Colonic mucosa (tissue), 4 donors: ENCODE measurements at regions not wholly inside any gene's neighbourhood (a gene's known extent, or its start where the extent isn't known, plus 50 kb on each side); places are given as distances from the start of the nearest gene placed in this dataset.
"Not testable (repeated sequence)": the region's sequence is repeated elsewhere in the genome, so short reads cannot be mapped to it uniquely, and the experiment has no call there.

ENCODE experiments used
- DNase-seq: peaks from one replicate; pipeline ENCODE4 v3.0.0-alpha.2; 2020
- H3K27ac ChIP-seq: fragments of 200-600 bp; one replicate; pipeline ENCODE4 v1.8.0; 2021
- H3K27me3 ChIP-seq: fragments of 200-600 bp; one replicate; pipeline ENCODE4 v1.8.0; 2021
- H3K36me3 ChIP-seq: fragments of 200-600 bp; one replicate; pipeline ENCODE4 v1.8.0; 2021
- H3K4me1 ChIP-seq: fragments of 200-600 bp; one replicate; pipeline ENCODE4 v1.8.0; 2021; ENCODE audit warnings: mild to moderate bottlenecking
- H3K4me3 ChIP-seq: fragments of 200-600 bp; one replicate; pipeline ENCODE4 v1.8.0; 2021
- H3K9ac ChIP-seq, 2 donors: one replicate each; pipeline ENCODE4 v1.7.0; 2013; ENCODE audit warnings: control low read depth in 2 of 2, low read depth in 2 of 2, low read length in 2 of 2
- H3K9me3 ChIP-seq: fragments of 200-600 bp; one replicate; pipeline ENCODE4 v1.8.0; 2021
- intact Hi-C: fragments of 100-400 bp; cut with DNase I; formaldehyde crosslinking; loops from one replicate; pipeline ENCODE4 v1.14.1; 2022
- TF ChIP-seq, protein P1 (sequence below): fragments of 200-600 bp; IDR thresholded peaks from one replicate; pipeline ENCODE4 v1.8.0; 2022; ENCODE audit warnings: antibody characterized with exemption, mild to moderate bottlenecking
- donor health status: healthy.
- donor health status: DM: no; HTN: no; CAD: no.
- donor health status: DM: no; HTN: no; CAD: no.

DNA sequence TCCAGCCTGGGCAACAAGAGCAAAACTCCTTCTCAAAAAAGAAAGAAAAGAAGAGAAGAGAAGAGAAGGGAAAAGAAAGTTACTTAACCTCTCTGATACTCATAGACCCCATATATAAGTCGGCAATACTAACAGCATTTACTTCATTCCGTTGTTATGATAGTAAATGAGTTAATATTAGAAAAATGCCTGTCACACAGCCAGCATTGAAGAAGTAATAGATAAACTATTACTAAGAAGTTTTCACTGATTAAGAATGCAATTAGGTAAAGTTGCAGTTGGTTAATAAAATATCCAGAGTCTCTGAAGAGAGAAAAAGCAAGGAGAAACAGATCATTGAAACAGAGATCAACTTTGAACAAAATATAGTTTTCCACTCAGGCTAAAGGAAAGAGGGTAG, 161.3 kb upstream of the UBE2E3 start:
- no peak for DNase-seq
- TF ChIP-seq, protein P1, sequence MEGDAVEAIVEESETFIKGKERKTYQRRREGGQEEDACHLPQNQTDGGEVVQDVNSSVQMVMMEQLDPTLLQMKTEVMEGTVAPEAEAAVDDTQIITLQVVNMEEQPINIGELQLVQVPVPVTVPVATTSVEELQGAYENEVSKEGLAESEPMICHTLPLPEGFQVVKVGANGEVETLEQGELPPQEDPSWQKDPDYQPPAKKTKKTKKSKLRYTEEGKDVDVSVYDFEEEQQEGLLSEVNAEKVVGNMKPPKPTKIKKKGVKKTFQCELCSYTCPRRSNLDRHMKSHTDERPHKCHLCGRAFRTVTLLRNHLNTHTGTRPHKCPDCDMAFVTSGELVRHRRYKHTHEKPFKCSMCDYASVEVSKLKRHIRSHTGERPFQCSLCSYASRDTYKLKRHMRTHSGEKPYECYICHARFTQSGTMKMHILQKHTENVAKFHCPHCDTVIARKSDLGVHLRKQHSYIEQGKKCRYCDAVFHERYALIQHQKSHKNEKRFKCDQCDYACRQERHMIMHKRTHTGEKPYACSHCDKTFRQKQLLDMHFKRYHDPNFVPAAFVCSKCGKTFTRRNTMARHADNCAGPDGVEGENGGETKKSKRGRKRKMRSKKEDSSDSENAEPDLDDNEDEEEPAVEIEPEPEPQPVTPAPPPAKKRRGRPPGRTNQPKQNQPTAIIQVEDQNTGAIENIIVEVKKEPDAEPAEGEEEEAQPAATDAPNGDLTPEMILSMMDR, result no peak
- Histone ChIP-seq H3K4me3 (no peak overlapping the region), H3K9me3 (no peaks in the 10 kb centered on the region), H3K36me3 (no peaks in the 10 kb centered on the region), H3K27me3 (no peaks in the 10 kb centered on the region), H3K27ac (no peak overlapping the region), H3K4me1 (no peaks in the 10 kb centered on the region), H3K9ac (no peak overlapping the region)
- intact Hi-C loops, result no loop called here

DNA sequence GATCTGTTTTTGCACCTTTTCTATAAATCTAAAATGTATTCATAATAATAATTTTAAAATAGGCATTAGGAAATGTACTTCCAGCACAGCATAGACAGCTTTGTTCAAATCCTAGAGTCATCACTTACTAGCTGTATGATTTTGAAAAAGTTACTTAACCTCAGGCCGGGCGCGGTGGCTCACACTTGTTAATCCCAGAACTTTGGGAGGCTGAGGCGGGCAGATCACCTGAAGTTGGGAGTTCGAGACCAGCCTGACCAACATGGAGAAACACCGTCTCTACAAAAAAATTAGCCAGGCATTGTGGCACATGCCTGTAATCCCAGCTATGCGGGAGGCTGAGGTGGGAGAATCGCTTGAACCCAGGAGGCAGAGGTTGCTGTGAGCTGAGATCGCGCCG, 161.7 kb upstream of the UBE2E3 start:
- H3K36me3 ChIP-seq, H3K27ac ChIP-seq, H3K4me3 ChIP-seq, H3K27me3 ChIP-seq, intact Hi-C loops, H3K9me3 ChIP-seq, H3K9ac ChIP-seq, DNase-seq, H3K4me1 ChIP-seq: not testable (repeated sequence)

DNA sequence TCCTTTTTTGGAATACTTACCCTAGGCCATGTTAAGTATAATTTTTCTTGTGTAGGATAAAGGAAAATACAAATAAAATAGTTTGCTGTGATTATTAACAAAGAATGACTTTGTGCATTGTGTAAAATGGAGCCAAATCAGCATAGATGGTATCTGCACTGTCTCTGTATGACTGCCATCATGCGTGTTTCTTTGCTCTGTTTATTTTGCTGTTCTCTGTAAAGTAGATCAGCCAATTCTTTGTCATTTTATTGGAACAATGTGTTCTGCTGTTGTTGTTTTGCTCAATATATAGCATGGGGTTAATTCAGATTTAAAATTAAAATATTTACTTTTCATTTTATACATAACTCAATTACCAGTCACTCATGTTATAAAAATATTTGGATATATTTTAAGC, 181.3 kb upstream of the UBE2E3 start:
- Histone ChIP-seq H3K9ac (no peak overlapping the region), H3K9me3 (no peaks in the 10 kb centered on the region), H3K27ac (no peak overlapping the region), H3K36me3 (no peaks in the 10 kb centered on the region), H3K27me3 (no peaks in the 10 kb centered on the region), H3K4me1 (no peaks in the 10 kb centered on the region), H3K4me3 (no peak overlapping the region)
- TF ChIP-seq, protein P1, result no peak
- intact Hi-C loops, result no loop called here
- DNase-seq, result no peak

DNA sequence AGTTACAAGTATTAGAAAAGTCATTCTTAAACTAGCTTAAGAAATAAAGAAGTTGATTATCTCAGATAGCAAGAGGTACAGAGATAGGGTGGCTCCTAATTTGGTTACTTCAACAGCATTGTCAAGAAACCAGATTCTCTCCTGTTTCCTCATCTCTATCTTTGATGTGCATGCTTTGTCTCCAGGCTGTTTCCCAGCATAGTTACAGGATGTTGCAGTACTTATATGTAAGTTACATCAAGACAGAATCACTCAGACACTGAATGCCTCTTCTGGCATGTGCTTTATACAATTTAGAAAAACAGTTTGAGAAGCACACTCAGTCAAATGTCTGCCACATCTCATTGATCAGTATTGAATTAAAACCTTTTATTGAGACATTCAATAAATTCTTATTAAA, 189.5 kb upstream of the UBE2E3 start:
- Histone ChIP-seq H3K4me3 (no peak overlapping the region), H3K4me1 (no peaks in the 10 kb centered on the region), H3K9me3 (no peaks in the 10 kb centered on the region), H3K27me3 (no peaks in the 10 kb centered on the region), H3K9ac (no peak overlapping the region), H3K36me3 (no peaks in the 10 kb centered on the region), H3K27ac (no peak overlapping the region)
- DNase-seq, result no peak
- TF ChIP-seq, protein P1, result no peak
- intact Hi-C loops, result no loop called here

DNA sequence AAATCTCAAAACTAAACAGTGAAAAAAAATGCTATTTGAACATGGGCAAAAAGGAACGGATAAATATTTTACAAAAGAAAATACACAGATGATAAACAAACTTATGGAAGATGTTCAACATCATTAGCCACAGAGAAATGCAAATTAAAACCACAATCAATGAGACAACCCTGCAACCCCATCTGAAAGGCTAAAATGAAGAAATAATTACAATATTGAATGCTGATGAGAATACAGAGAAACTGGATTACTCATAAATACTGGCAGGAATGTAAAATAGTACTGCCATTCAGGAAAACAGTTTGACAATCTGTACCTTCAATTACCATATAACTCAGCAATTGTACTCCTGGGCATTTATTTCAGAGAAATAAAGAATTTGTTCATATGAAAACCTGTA, 193.1 kb upstream of the UBE2E3 start:
- H3K27ac ChIP-seq, result no peak overlapping the region
- no peaks in the 10 kb centered on the region for H3K9me3 ChIP-seq
- no peak overlapping the region for H3K9ac ChIP-seq
- no peaks in the 10 kb centered on the region for H3K27me3 ChIP-seq
- H3K4me3 ChIP-seq, result no peak overlapping the region
- DNase-seq, result no peak
- intact Hi-C loops, result no loop called here
- no peaks in the 10 kb centered on the region for H3K4me1 ChIP-seq
- no peaks in the 10 kb centered on the region for H3K36me3 ChIP-seq
- TF ChIP-seq, protein P1, result no peak

DNA sequence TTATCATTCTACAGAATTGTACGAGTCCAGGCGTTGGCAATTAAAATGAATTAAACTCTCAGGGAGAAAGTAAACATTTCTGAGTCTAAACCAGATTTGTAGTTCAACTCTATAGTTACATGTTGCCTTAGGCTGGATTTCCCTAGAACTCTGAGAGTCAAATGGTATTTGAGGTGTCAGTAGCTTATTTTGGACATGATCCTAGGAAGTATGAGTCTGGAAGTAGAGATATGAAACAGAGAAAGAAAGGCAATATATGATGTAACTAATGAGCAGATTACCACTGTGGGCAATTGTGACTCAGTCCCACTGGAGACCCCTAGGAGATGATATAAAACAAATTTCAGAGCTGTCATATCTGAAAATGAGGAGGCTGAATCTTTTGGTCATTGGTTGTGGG, 199.1 kb upstream of the UBE2E3 start:
- intact Hi-C loops, result no loop called here
- Histone ChIP-seq H3K27ac (no peak overlapping the region), H3K9ac (no peak overlapping the region), H3K27me3 (no peaks in the 10 kb centered on the region), H3K4me1 (no peaks in the 10 kb centered on the region), H3K4me3 (no peak overlapping the region), H3K9me3 (no peaks in the 10 kb centered on the region), H3K36me3 (no peaks in the 10 kb centered on the region)
- DNase-seq, result no peak
- TF ChIP-seq, protein P1, result no peak
